ENCODE measurements at regions not wholly inside any gene's neighbourhood (a gene's known extent, or its start where the extent isn't known, plus 50 kb on each side); places are given as distances from the start of the nearest gene placed in this dataset.
"Not testable (repeated sequence)": the region's sequence is repeated elsewhere in the genome, so short reads cannot be mapped to it uniquely, and the experiment has no call there.

GRCh38 chr1:120544434-120544833 lies 129.6 kb downstream of the NBPF8 start:
- DNase-seq (ENCODE audit: extremely low read depth in 1 of 2, low read depth in 1 of 2), result peak; percentile 57 to 69

- DNase-seq (ENCODE audit: extremely low read depth in 1 of 2, low read depth in 1 of 2), result not testable (repeated sequence)
These were observed 135.5 kb downstream of the NBPF8 start for GRCh38 chr1:120550335-120550734.

GRCh38 chr1:120552190-120552589 lies 137.4 kb downstream of the NBPF8 start:
- DNase-seq (ENCODE audit: extremely low read depth in 1 of 2, low read depth in 1 of 2), result not testable (repeated sequence)

GRCh38 chr1:120557605-120558302 lies 142.9 kb downstream of the NBPF8 start:
- DNase-seq (ENCODE audit: extremely low read depth in 1 of 2, low read depth in 1 of 2), result not testable (repeated sequence)

- DNase-seq (ENCODE audit: extremely low read depth in 1 of 2, low read depth in 1 of 2), result peak; percentile 7 to 14
These were observed 143.6 kb downstream of the NBPF8 start for GRCh38 chr1:120558303-120559060.

- DNase-seq (ENCODE audit: extremely low read depth in 1 of 2, low read depth in 1 of 2), result not testable (repeated sequence)
These were observed 146.9 kb downstream of the NBPF8 start for GRCh38 chr1:120561767-120562166.

GRCh38 chr1:120565396-120565795 lies 150.6 kb downstream of the NBPF8 start:
- not testable (repeated sequence) for DNase-seq (ENCODE audit: extremely low read depth in 1 of 2, low read depth in 1 of 2)

- DNase-seq (ENCODE audit: extremely low read depth in 1 of 2, low read depth in 1 of 2), result not testable (repeated sequence)
These were observed 152.8 kb downstream of the NBPF8 start for GRCh38 chr1:120567620-120568019.

GRCh38 chr1:120575201-120575600 lies 148.5 kb upstream of the NBPF26 start:
- DNase-seq (ENCODE audit: extremely low read depth in 1 of 2, low read depth in 1 of 2), result not testable (repeated sequence)

- not testable (repeated sequence) for DNase-seq (ENCODE audit: extremely low read depth in 1 of 2, low read depth in 1 of 2)
These were observed 141.6 kb upstream of the NBPF26 start for GRCh38 chr1:120582135-120582534.

GRCh38 chr1:120586053-120586452 lies 137.7 kb upstream of the NBPF26 start:
- not testable (repeated sequence) for DNase-seq (ENCODE audit: extremely low read depth in 1 of 2, low read depth in 1 of 2)

- not testable (repeated sequence) for DNase-seq (ENCODE audit: extremely low read depth in 1 of 2, low read depth in 1 of 2)
These were observed 134.9 kb upstream of the NBPF26 start for GRCh38 chr1:120588811-120589210.

- DNase-seq (ENCODE audit: extremely low read depth in 1 of 2, low read depth in 1 of 2), result not testable (repeated sequence)
These were observed 132.0 kb upstream of the NBPF26 start for GRCh38 chr1:120591774-120592173.

- DNase-seq (ENCODE audit: extremely low read depth in 1 of 2, low read depth in 1 of 2), result not testable (repeated sequence)
These were observed 130.8 kb upstream of the NBPF26 start for GRCh38 chr1:120592943-120593342.

- DNase-seq (ENCODE audit: extremely low read depth in 1 of 2, low read depth in 1 of 2), result not testable (repeated sequence)
These were observed 130.1 kb upstream of the NBPF26 start for GRCh38 chr1:120593648-120594047.

GRCh38 chr1:120598331-120598951 lies 125.3 kb upstream of the NBPF26 start:
- not testable (repeated sequence) for DNase-seq (ENCODE audit: extremely low read depth in 1 of 2, low read depth in 1 of 2)

- DNase-seq (ENCODE audit: extremely low read depth in 1 of 2, low read depth in 1 of 2), result not testable (repeated sequence)
These were observed 124.2 kb upstream of the NBPF26 start for GRCh38 chr1:120599511-120599910.

- DNase-seq (ENCODE audit: extremely low read depth in 1 of 2, low read depth in 1 of 2), result not testable (repeated sequence)
These were observed 123.2 kb upstream of the NBPF26 start for GRCh38 chr1:120600442-120601041.

- DNase-seq (ENCODE audit: extremely low read depth in 1 of 2, low read depth in 1 of 2), result not testable (repeated sequence)
These were observed 115.9 kb upstream of the NBPF26 start for GRCh38 chr1:120607882-120608281.

- not testable (repeated sequence) for DNase-seq (ENCODE audit: extremely low read depth in 1 of 2, low read depth in 1 of 2)
These were observed 115.3 kb upstream of the NBPF26 start for GRCh38 chr1:120608314-120609014.
